SK-N-SH (cell line): ENCODE measurements at regions not wholly inside any gene's neighbourhood (a gene's known extent, or its start where the extent isn't known, plus 50 kb on each side); places are given as distances from the start of the nearest gene placed in this dataset.

Experiments
- EZH2phosphoT487 ChIP-seq: fragments of 200-600 bp; sonication (generic); IDR thresholded peaks from 2 replicates; pipeline ENCODE4 v1.6.1; 2017; ENCODE audit warnings: low read depth, mixed run types, mild to moderate bottlenecking, antibody characterized with exemption, moderate library complexity, borderline replicate concordance
- TEAD4 ChIP-seq: IDR thresholded peaks from 2 replicates; pipeline ENCODE4 v1.4.0; 2012; ENCODE audit warnings: mild to moderate bottlenecking, borderline replicate concordance; ENCODE audit not compliant: insufficient read depth
- USF1 ChIP-seq: IDR thresholded peaks from 2 replicates; pipeline ENCODE4 v1.4.0; 2012; ENCODE audit warnings: low read depth, borderline replicate concordance

GRCh38 chr10:92760609-92761008 is 70.9 kb downstream of the HHEX start:
- TF ChIP-seq EZH2phosphoT487 (no peak), USF1 (no peak), TEAD4 (no peak)
